ENCODE measurements at regions not wholly inside any gene's neighbourhood (a gene's known extent, or its start where the extent isn't known, plus 50 kb on each side); places are given as distances from the start of the nearest gene placed in this dataset.

- no peak for TF ChIP-seq POLR2A (IDR thresholded peaks at IDR 0.05)
- TF ChIP-seq, protein P1, sequence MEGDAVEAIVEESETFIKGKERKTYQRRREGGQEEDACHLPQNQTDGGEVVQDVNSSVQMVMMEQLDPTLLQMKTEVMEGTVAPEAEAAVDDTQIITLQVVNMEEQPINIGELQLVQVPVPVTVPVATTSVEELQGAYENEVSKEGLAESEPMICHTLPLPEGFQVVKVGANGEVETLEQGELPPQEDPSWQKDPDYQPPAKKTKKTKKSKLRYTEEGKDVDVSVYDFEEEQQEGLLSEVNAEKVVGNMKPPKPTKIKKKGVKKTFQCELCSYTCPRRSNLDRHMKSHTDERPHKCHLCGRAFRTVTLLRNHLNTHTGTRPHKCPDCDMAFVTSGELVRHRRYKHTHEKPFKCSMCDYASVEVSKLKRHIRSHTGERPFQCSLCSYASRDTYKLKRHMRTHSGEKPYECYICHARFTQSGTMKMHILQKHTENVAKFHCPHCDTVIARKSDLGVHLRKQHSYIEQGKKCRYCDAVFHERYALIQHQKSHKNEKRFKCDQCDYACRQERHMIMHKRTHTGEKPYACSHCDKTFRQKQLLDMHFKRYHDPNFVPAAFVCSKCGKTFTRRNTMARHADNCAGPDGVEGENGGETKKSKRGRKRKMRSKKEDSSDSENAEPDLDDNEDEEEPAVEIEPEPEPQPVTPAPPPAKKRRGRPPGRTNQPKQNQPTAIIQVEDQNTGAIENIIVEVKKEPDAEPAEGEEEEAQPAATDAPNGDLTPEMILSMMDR (IDR thresholded peaks at IDR 0.05): peak in 2 of 4 experiments; percentile 16 to 39
These were observed 97.8 kb upstream of the ANK2 start for GRCh38 chr4:112951362-112952312.

All from prostate gland (tissue), 2 donors.